ENCODE measurements at regions not wholly inside any gene's neighbourhood (a gene's known extent, or its start where the extent isn't known, plus 50 kb on each side); places are given as distances from the start of the nearest gene placed in this dataset.

- peak overlapping the region in 1 of 6 donors; percentile 89 for H3K27ac Mint-ChIP-seq
- peaks cover 48 to 52% (median 48%) of the 10 kb centered on the region in 3 donors for H3K4me1 Mint-ChIP-seq
- no peak overlapping the region for H3K4me3 Mint-ChIP-seq
- DNase-seq (no peak), ATAC-seq (ENCODE audit: low read depth in 2 of 2) (no peak)
- H3K27me3 Mint-ChIP-seq = no peaks in the 10 kb centered on the region
- H3K9me3 Mint-ChIP-seq = no peaks in the 10 kb centered on the region
- peaks cover 15 to 35% of the 10 kb centered on the region in 2 donors for H3K36me3 Mint-ChIP-seq
Observed at GRCh38 chr14:95466506-95466905, 49.9 kb downstream of the SYNE3 start.

GRCh38 chr14:95465936-95466335 lies 50.5 kb downstream of the SYNE3 start:
- Mint-ChIP-seq H3K4me3 (no peak overlapping the region), H3K9me3 (no peaks in the 10 kb centered on the region), H3K27me3 (no peaks in the 10 kb centered on the region), H3K27ac (peak overlapping the region; percentile 61 to 98 (median 92)), H3K4me1 (peaks cover 47 to 55% (median 47%) of the 10 kb centered on the region in 3 donors), H3K36me3 (peaks cover 13 to 31% of the 10 kb centered on the region in 2 donors)
- DNase-seq (no peak), ATAC-seq (ENCODE audit: low read depth in 2 of 2) (no peak)

GRCh38 chr14:95465358-95465757 lies 51.1 kb downstream of the SYNE3 start:
- H3K27me3 Mint-ChIP-seq = no peaks in the 10 kb centered on the region
- no peak for ATAC-seq (ENCODE audit: low read depth in 2 of 2)

GRCh38 chr14:95464514-95464913 lies 51.9 kb downstream of the SYNE3 start:
- Mint-ChIP-seq H3K27ac (peak overlapping the region; percentile 61 to 98 (median 96)), H3K4me3 (peak overlapping the region in 6 of 8 donors; percentile 6 to 87 (median 66)), H3K27me3 (no peaks in the 10 kb centered on the region), H3K36me3 (peaks cover 6 to 30% of the 10 kb centered on the region in 2 donors), H3K4me1 (peaks cover 47 to 55% (median 53%) of the 10 kb centered on the region in 3 donors), H3K9me3 (no peaks in the 10 kb centered on the region)
- peak; percentile 55 for DNase-seq
- ATAC-seq (ENCODE audit: low read depth in 2 of 2) = peak; percentile 66 to 69

More at GRCh38 chr14:95465358-95465757, 51.1 kb downstream of the SYNE3 start:
- H3K36me3 Mint-ChIP-seq = peaks cover 11 to 37% of the 10 kb centered on the region in 2 donors
- H3K4me3 Mint-ChIP-seq = peak overlapping the region in 2 of 8 donors; percentile 40 to 87
- peaks cover 51 to 58% (median 53%) of the 10 kb centered on the region in 3 donors for H3K4me1 Mint-ChIP-seq
- no peak for DNase-seq
- peak overlapping the region; percentile 61 to 98 (median 92) for H3K27ac Mint-ChIP-seq
- H3K9me3 Mint-ChIP-seq = no peaks in the 10 kb centered on the region

- DNase-seq (peak; percentile 49), ATAC-seq (ENCODE audit: low read depth in 2 of 2) (peak; percentile 62 to 72)
- Mint-ChIP-seq H3K36me3 (peaks cover 6 to 30% of the 10 kb centered on the region in 2 donors), H3K9me3 (no peaks in the 10 kb centered on the region), H3K27me3 (no peaks in the 10 kb centered on the region), H3K27ac (peak overlapping the region; percentile 61 to 98 (median 96)), H3K4me1 (peaks cover 47 to 55% (median 53%) of the 10 kb centered on the region in 3 donors), H3K4me3 (peak overlapping the region in 7 of 8 donors; percentile 6 to 87 (median 68))
Observed at GRCh38 chr14:95464103-95464502, 52.3 kb downstream of the SYNE3 start.

- DNase-seq = peak; percentile 65
- H3K36me3 Mint-ChIP-seq = peaks cover 6 to 24% of the 10 kb centered on the region in 2 donors
- no peaks in the 10 kb centered on the region for H3K27me3 Mint-ChIP-seq
- peaks cover 46 to 61% (median 57%) of the 10 kb centered on the region in 3 donors for H3K4me1 Mint-ChIP-seq
- peak overlapping the region in 7 of 8 donors; percentile 6 to 87 (median 68) for H3K4me3 Mint-ChIP-seq
- peak overlapping the region; percentile 61 to 98 (median 96) for H3K27ac Mint-ChIP-seq
- ATAC-seq (ENCODE audit: low read depth in 2 of 2) = peak; percentile 53 to 54
- H3K9me3 Mint-ChIP-seq = no peaks in the 10 kb centered on the region
Observed at GRCh38 chr14:95463171-95463901, 53.1 kb downstream of the SYNE3 start.

GRCh38 chr14:95462491-95462890 lies 54.0 kb downstream of the SYNE3 start:
- H3K27me3 Mint-ChIP-seq = no peaks in the 10 kb centered on the region
- peaks cover 52 to 67% (median 64%) of the 10 kb centered on the region in 3 donors for H3K4me1 Mint-ChIP-seq
- peaks cover 6 to 23% of the 10 kb centered on the region in 2 donors for H3K36me3 Mint-ChIP-seq
- H3K27ac Mint-ChIP-seq = peak overlapping the region; percentile 61 to 98 (median 96)
- H3K4me3 Mint-ChIP-seq = peak overlapping the region in 4 of 8 donors; percentile 6 to 87 (median 66)
- no peaks in the 10 kb centered on the region for H3K9me3 Mint-ChIP-seq
- DNase-seq = no peak
- ATAC-seq (ENCODE audit: low read depth in 2 of 2) = no peak

GRCh38 chr14:95460647-95461478 lies 55.6 kb downstream of the SYNE3 start:
- H3K4me1 Mint-ChIP-seq = peaks cover 54 to 80% (median 76%) of the 10 kb centered on the region in 3 donors
- ATAC-seq (ENCODE audit: low read depth in 2 of 2) = no peak
- H3K27me3 Mint-ChIP-seq = no peaks in the 10 kb centered on the region
- no peaks in the 10 kb centered on the region for H3K9me3 Mint-ChIP-seq
- H3K36me3 Mint-ChIP-seq = peaks cover 6 to 22% of the 10 kb centered on the region in 2 donors
- H3K4me3 Mint-ChIP-seq = peak overlapping the region in 4 of 8 donors; percentile 6 to 78 (median 42)
- peak overlapping the region; percentile 32 to 91 (median 70) for H3K27ac Mint-ChIP-seq
- DNase-seq = no peak

GRCh38 chr14:95458906-95459305 lies 57.5 kb downstream of the SYNE3 start:
- H3K36me3 Mint-ChIP-seq = peaks cover 6 to 8% of the 10 kb centered on the region in 2 donors
- peak overlapping the region in 4 of 6 donors; percentile 32 to 98 (median 92) for H3K27ac Mint-ChIP-seq
- H3K4me3 Mint-ChIP-seq = no peak overlapping the region
- ATAC-seq (ENCODE audit: low read depth in 2 of 2) (no peak), DNase-seq (no peak)
- peaks cover 35 to 65% (median 57%) of the 10 kb centered on the region in 3 donors for H3K4me1 Mint-ChIP-seq
- no peaks in the 10 kb centered on the region for H3K9me3 Mint-ChIP-seq
- no peaks in the 10 kb centered on the region for H3K27me3 Mint-ChIP-seq

- Mint-ChIP-seq H3K9me3 (no peaks in the 10 kb centered on the region), H3K27ac (peak overlapping the region in 5 of 6 donors; percentile 59 to 98 (median 89)), H3K27me3 (no peaks in the 10 kb centered on the region), H3K4me3 (peak overlapping the region in 1 of 8 donors; percentile 35), H3K36me3 (peaks cover 6 to 8% of the 10 kb centered on the region in 2 donors), H3K4me1 (peaks cover 32 to 60% (median 52%) of the 10 kb centered on the region in 3 donors)
- ATAC-seq (ENCODE audit: low read depth in 2 of 2) = no peak
- DNase-seq = no peak
Observed at GRCh38 chr14:95458459-95458858, 58.0 kb downstream of the SYNE3 start.

- ATAC-seq (ENCODE audit: low read depth in 2 of 2) = no peak
- peak overlapping the region in 1 of 6 donors; percentile 83 for H3K27ac Mint-ChIP-seq
- H3K9me3 Mint-ChIP-seq = no peaks in the 10 kb centered on the region
- H3K27me3 Mint-ChIP-seq = no peaks in the 10 kb centered on the region
- peaks cover 23 to 39% (median 32%) of the 10 kb centered on the region in 3 donors for H3K4me1 Mint-ChIP-seq
- H3K36me3 Mint-ChIP-seq = peaks cover 0 to 8% of the 10 kb centered on the region in 2 donors
- H3K4me3 Mint-ChIP-seq = no peak overlapping the region
- no peak for DNase-seq
Observed at GRCh38 chr14:95456281-95456680, 60.2 kb downstream of the SYNE3 start.

- no peaks in the 10 kb centered on the region for H3K9me3 Mint-ChIP-seq
- no peak for ATAC-seq (ENCODE audit: low read depth in 2 of 2)
- DNase-seq = no peak
- peaks cover 16 to 32% (median 29%) of the 10 kb centered on the region in 3 donors for H3K4me1 Mint-ChIP-seq
- peak overlapping the region in 1 of 6 donors; percentile 78 for H3K27ac Mint-ChIP-seq
- no peak overlapping the region for H3K4me3 Mint-ChIP-seq
- H3K27me3 Mint-ChIP-seq = no peaks in the 10 kb centered on the region
- no peaks in the 10 kb centered on the region for H3K36me3 Mint-ChIP-seq
Observed at GRCh38 chr14:95455246-95455645, 61.2 kb downstream of the SYNE3 start.

- H3K4me1 Mint-ChIP-seq = peaks cover 20 to 27% (median 27%) of the 10 kb centered on the region in 3 donors
- H3K27me3 Mint-ChIP-seq = no peaks in the 10 kb centered on the region
- H3K27ac Mint-ChIP-seq = no peak overlapping the region
- no peak for DNase-seq
- peaks cover 5 to 9% of the 10 kb centered on the region in 2 donors for H3K36me3 Mint-ChIP-seq
- ATAC-seq (ENCODE audit: low read depth in 2 of 2) = no peak
- no peaks in the 10 kb centered on the region for H3K9me3 Mint-ChIP-seq
- H3K4me3 Mint-ChIP-seq = no peak overlapping the region
Observed at GRCh38 chr14:95453713-95453980, 62.8 kb downstream of the SYNE3 start.
